ENCODE measurements at regions not wholly inside any gene's neighbourhood (a gene's known extent, or its start where the extent isn't known, plus 50 kb on each side); places are given as distances from the start of the nearest gene placed in this dataset.

DNA sequence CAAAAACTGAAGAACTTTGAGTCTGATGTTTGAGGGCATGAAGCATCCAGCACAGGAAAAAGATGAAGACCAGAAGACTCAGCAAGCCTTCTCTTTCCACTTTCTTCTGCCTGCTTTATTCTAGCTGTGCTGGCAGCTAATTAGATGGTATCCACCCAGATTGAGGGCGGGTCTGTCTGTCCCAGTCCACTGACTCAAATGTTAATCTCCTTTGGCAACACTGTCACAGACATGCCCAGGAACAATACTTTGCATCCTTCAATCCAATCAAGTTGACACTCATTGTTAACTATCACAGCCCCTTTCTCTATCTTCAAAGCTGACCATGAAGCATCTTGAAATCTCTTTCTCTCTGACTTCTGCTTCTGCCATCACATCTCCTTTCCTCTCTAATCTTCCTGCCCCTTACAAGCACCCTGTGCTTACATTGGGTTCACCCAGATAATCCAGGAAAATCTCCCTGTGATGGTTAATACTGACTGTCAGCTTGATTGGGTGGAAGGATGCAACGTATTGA is 115.9 kb upstream of the CDH13 start:
- 72 to 81% (median 77%) methylated on average over 2 of the region's 2 CpGs for WGBS, 3 donors

DNA sequence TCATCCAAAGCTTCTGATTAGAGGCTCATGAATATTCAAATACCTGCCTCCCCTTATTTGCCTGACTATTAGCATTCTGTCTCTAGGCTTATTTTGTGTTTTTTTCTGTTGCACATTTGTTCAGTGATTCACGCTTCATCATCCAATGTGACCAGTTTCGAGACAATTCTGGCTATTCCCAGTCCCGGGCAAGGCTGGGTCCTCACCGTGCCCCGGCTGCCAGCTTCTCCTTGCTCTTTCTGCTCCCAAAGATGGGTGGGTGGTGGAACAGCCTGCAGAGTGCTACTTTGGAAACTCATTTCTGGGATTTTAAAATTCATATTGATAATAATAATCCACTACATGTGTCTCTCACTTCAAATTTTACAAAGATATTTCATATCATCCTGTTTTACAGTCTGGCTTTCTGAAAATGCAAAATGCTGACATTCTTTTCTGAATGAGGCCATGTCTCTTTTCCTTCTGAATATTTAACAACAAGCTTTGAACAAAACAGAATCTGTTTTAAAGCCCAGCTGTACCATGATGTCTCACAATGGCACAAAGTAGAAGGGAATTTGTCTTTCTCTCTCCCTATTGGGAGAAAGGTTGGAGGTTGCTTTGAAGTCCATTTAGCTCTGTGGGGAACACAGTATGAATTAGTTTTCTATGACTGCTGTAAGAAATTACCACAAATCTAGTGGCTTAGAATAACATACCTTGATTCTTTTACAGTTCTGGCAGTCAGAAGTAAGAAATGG is 116.9 kb upstream of the CDH13 start:
- no peak for DNase-seq
- 63 to 88% (median 72%) methylated on average over 5 of the region's 5 CpGs for WGBS, 3 donors
- Histone ChIP-seq H3K27ac (no peak overlapping the region), H3K36me3 (no peaks in the 10 kb centered on the region), H3K4me3 (no peak overlapping the region), H3K4me1 (ENCODE audit: insufficient read depth) (no peaks in the 10 kb centered on the region), H3K27me3 (no peaks in the 10 kb centered on the region), H3K9me3 (no peaks in the 10 kb centered on the region)
- intact Hi-C loops (cut with DNase I), result no loop called here
- TF ChIP-seq POLR2A (IDR thresholded peaks at IDR 0.05) (no peak), EP300 (IDR thresholded peaks at IDR 0.05) (no peak)
- TF ChIP-seq, protein P1, sequence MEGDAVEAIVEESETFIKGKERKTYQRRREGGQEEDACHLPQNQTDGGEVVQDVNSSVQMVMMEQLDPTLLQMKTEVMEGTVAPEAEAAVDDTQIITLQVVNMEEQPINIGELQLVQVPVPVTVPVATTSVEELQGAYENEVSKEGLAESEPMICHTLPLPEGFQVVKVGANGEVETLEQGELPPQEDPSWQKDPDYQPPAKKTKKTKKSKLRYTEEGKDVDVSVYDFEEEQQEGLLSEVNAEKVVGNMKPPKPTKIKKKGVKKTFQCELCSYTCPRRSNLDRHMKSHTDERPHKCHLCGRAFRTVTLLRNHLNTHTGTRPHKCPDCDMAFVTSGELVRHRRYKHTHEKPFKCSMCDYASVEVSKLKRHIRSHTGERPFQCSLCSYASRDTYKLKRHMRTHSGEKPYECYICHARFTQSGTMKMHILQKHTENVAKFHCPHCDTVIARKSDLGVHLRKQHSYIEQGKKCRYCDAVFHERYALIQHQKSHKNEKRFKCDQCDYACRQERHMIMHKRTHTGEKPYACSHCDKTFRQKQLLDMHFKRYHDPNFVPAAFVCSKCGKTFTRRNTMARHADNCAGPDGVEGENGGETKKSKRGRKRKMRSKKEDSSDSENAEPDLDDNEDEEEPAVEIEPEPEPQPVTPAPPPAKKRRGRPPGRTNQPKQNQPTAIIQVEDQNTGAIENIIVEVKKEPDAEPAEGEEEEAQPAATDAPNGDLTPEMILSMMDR (IDR thresholded peaks at IDR 0.05), result no peak

More for the DNA sequence above, 115.9 kb upstream of the CDH13 start:
- DNase-seq, result no peak
- no peaks in the 10 kb centered on the region for H3K27me3 ChIP-seq
- TF ChIP-seq EP300 (IDR thresholded peaks at IDR 0.05), result no peak
- no peak for TF ChIP-seq POLR2A (IDR thresholded peaks at IDR 0.05)
- TF ChIP-seq, protein P1 (IDR thresholded peaks at IDR 0.05), result no peak
- no peak overlapping the region for H3K4me3 ChIP-seq
- no peaks in the 10 kb centered on the region for H3K9me3 ChIP-seq
- intact Hi-C loops (cut with DNase I), result no loop called here
- H3K36me3 ChIP-seq, result no peaks in the 10 kb centered on the region
- H3K27ac ChIP-seq, result no peak overlapping the region
- H3K4me1 ChIP-seq (ENCODE audit: insufficient read depth), result no peaks in the 10 kb centered on the region

DNA sequence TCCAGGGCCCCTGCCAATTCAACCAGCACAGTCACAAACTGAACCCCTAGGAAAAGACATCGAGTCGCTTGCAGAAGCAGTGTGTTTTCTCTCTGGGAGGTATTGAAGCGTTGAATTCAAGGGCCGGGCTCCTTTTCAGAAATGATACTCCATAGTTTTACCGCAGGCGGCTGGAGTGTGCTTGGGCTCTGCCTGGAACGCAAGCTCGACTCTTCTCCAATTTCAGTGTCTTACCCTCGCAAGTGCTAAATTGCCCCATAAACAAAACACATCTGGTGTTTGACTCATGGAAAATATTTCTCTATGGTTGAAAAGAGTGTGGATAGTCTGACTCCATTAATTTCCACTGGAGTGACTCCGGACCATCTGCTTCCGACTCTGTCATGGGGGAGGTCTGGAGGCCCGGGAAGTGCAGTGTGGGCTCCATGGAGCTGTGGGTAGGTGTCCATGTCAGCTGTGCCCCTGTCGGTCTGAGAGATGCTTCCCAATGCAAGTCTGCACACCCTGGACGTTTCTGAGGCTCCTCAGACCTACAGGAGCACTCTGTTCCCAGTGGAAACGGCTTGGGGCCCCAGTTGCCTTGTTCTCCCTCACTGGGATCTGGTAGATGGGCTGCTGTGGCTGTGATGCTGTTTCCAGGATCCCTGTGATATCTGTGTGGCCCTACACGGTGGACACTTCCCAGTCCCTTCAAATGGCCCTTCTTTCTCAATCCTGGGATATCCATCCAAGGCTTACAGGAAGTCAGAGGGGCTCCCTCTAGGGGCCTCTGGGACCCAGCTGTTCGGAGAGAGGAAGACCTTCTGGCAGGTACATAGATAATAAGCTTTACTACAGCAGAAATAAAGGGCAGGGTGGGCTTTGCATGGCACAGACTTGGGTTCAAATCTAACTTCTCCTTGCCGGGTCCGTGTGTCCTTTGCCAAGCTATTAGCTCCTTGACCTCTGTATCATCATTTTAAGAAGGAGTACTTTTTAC is 119.8 kb upstream of the CDH13 start:
- TF ChIP-seq, protein P1 (IDR thresholded peaks at IDR 0.05), result no peak
- TF ChIP-seq EP300 (IDR thresholded peaks at IDR 0.05) (no peak), POLR2A (IDR thresholded peaks at IDR 0.05) (no peak)
- Histone ChIP-seq H3K36me3 (no peaks in the 10 kb centered on the region), H3K4me3 (no peak overlapping the region), H3K27ac (no peak overlapping the region), H3K27me3 (no peaks in the 10 kb centered on the region), H3K4me1 (ENCODE audit: insufficient read depth) (no peaks in the 10 kb centered on the region), H3K9me3 (no peaks in the 10 kb centered on the region)
- DNase-seq, result no peak
- 65 to 75% (median 68%) methylated on average over 19 of the region's 19 CpGs for WGBS, 3 donors
- intact Hi-C loops (cut with DNase I), result no loop called here

DNA sequence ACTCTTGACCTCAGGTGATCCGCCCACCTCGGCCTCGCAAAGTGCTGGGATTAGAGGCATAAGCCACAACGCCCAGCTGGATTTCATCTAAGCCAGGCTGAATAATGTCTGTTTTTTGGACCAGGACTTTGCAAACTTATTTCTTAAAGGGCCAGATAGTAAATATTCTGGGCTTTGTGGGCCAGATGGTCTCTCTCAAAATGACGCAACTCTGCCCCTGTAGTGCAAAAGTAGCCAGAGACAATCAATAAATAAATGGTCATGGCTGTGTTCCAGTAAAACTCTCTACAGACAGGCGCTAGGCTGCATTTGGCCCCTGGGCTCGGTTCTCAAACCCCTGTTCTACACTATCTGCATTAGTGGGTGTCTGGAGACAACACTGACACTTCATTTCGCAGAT is 121.9 kb upstream of the CDH13 start:
- DNase-seq, result peak in 2 of 5 donors; percentile 14 to 29
- 9 to 25% (median 11%) methylated on average over 8 of the region's 8 CpGs for WGBS, 3 donors
- Histone ChIP-seq H3K4me1 (ENCODE audit: insufficient read depth) (no peaks in the 10 kb centered on the region), H3K4me3 (no peak overlapping the region), H3K36me3 (no peaks in the 10 kb centered on the region), H3K27ac (no peak overlapping the region), H3K9me3 (no peaks in the 10 kb centered on the region), H3K27me3 (no peaks in the 10 kb centered on the region)
- TF ChIP-seq, protein P1 (IDR thresholded peaks at IDR 0.05), result no peak
- TF ChIP-seq EP300 (IDR thresholded peaks at IDR 0.05) (no peak), POLR2A (IDR thresholded peaks at IDR 0.05) (no peak)
- intact Hi-C loops (cut with DNase I), result no loop called here
